ENCODE measurements at regions not wholly inside any gene's neighbourhood (a gene's known extent, or its start where the extent isn't known, plus 50 kb on each side); places are given as distances from the start of the nearest gene placed in this dataset.

DNA sequence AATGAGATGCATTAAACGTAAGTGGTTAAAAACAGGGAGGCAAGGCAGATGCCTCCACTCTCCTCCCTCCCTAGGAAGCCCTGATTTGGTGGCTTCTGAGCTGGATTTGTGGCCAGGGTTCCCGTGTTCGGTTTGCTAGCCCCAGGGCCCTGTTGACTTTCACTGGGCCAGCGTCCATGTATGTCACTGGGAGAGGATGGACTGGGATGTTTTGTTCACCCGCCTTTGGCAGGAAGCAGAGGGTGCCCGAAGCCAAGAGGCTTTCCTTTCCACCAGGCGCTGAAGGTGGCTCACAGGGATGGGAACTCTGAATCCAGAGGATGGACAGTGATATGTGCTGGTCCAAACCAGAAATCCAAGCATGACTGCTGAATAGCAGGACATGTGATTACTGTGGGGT is 146.6 kb downstream of the CSNK2A3 start:
- H3K9ac ChIP-seq (replicated peaks in 1 of 4; ENCODE audit: extremely low read depth in 1 of 4, low read depth in 3 of 4, low read length in 3 of 4): no peak overlapping the region
- H3K4me3 ChIP-seq (ENCODE audit: extremely low read depth in 1 of 4, insufficient read depth in 2 of 4, low read depth in 3 of 4, low read length in 4 of 4): no peak overlapping the region
- H3K27me3 ChIP-seq (replicated peaks in 1 of 4; ENCODE audit: control insufficient read depth in 3 of 4, extremely low read depth in 1 of 4, insufficient read depth in 3 of 4, low read length in 3 of 4): no peaks in the 10 kb centered on the region
- no peak for DNase-seq (ENCODE audit: low read depth in 1 of 2, low spot score in 2 of 2)
- no peaks in the 10 kb centered on the region for H4K20me1 ChIP-seq (replicated peaks in 1 of 2; ENCODE audit: control insufficient read depth in 1 of 2, insufficient read depth in 2 of 2, low read length in 2 of 2)
- H3K23ac ChIP-seq (ENCODE audit: insufficient read length): no peak overlapping the region
- 90% methylated on average over 7 of the region's 7 CpGs; no CpG with 5 or more reads in 1 of the 2 experiments for WGBS, 2 experiments (ENCODE audit: extremely low coverage in 1 of 2, insufficient coverage in 1 of 2, insufficient read length in 1 of 2, insufficient replicate concordance in 2 of 2, low coverage in 1 of 2, low lambda C conversion rate in 2 of 2, missing lambda C conversion rate in 1 of 2)
- H2AK5ac ChIP-seq (ENCODE audit: low read depth, low read length): no peak overlapping the region
- no peak overlapping the region for H2BK5ac ChIP-seq (ENCODE audit: low read depth, low read length)
- H4K5ac ChIP-seq (ENCODE audit: insufficient read length, low read depth, low read length): no peak overlapping the region
- H2AFZ ChIP-seq (ENCODE audit: low read length): no peak overlapping the region
- H3K4ac ChIP-seq (replicated peaks; ENCODE audit: insufficient read length, low read depth, low read length): no peak overlapping the region
- H3K14ac ChIP-seq (ENCODE audit: insufficient read length): no peak overlapping the region
- H3K56ac ChIP-seq (replicated peaks; ENCODE audit: insufficient read length, low read depth, low read length): no peak overlapping the region
- H2BK120ac ChIP-seq (replicated peaks; ENCODE audit: low read depth, low read length): no peak overlapping the region
- no peak for FAIRE-seq
- no peak overlapping the region for H2BK15ac ChIP-seq (ENCODE audit: low read length)
- H2BK12ac ChIP-seq (ENCODE audit: low read depth, low read length): no peak overlapping the region
- no peak overlapping the region for H3K18ac ChIP-seq (ENCODE audit: extremely low read depth, low read length)
- no peak for TF ChIP-seq SAP30 (IDR thresholded peaks at IDR 0.05; ENCODE audit: insufficient read depth, insufficient replicate concordance, low read length)
- TF ChIP-seq SP4 (IDR thresholded peaks at IDR 0.05; ENCODE audit: low read length): no peak
- TF ChIP-seq EGR1 (IDR thresholded peaks at IDR 0.05; ENCODE audit: borderline replicate concordance, low read depth, low read length): no peak
- no peak for TF ChIP-seq NRF1 (IDR thresholded peaks at IDR 0.05; ENCODE audit: low read depth, low read length)
- no peak for TF ChIP-seq RXRA (IDR thresholded peaks at IDR 0.05; ENCODE audit: insufficient read depth, low read depth, low read length)
- TF ChIP-seq BRCA1 (IDR thresholded peaks at IDR 0.05; ENCODE audit: low read depth, low read length): no peak
- TF ChIP-seq, protein P1, sequence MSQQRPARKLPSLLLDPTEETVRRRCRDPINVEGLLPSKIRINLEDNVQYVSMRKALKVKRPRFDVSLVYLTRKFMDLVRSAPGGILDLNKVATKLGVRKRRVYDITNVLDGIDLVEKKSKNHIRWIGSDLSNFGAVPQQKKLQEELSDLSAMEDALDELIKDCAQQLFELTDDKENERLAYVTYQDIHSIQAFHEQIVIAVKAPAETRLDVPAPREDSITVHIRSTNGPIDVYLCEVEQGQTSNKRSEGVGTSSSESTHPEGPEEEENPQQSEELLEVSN (IDR thresholded peaks at IDR 0.05): no peak
- no peak for TF ChIP-seq ASH2L (IDR thresholded peaks at IDR 0.05; ENCODE audit: low read length)
- no peak for TF ChIP-seq ZNF274 (IDR thresholded peaks at IDR 0.05; ENCODE audit: borderline replicate concordance, extremely low read depth, low read length)
- TF ChIP-seq POLR2AphosphoS5 (IDR thresholded peaks at IDR 0.05; ENCODE audit: low read depth, low read length): no peak
- no peak for TF ChIP-seq RNF2 (IDR thresholded peaks at IDR 0.05; ENCODE audit: borderline replicate concordance, low read depth, low read length, missing control alignments, poor library complexity, severe bottlenecking)
- no peak for TF ChIP-seq SIX5 (IDR thresholded peaks at IDR 0.05; ENCODE audit: low read depth, low read length)
- no peak for TF ChIP-seq HDAC2 (IDR thresholded peaks at IDR 0.05; ENCODE audit: borderline replicate concordance in 1 of 2, low read depth in 2 of 2, low read length in 2 of 2)
- no peak for TF ChIP-seq HDAC6 (IDR thresholded peaks at IDR 0.05; ENCODE audit: low read depth, low read length)
- TF ChIP-seq SIRT6 (IDR thresholded peaks at IDR 0.05; ENCODE audit: low read length): no peak
- H3K79me1 ChIP-seq (ENCODE audit: low read depth, low read length): no peaks in the 10 kb centered on the region
- H3K4me1 ChIP-seq (replicated peaks in 1 of 4; ENCODE audit: control insufficient read depth in 3 of 4, insufficient read depth in 4 of 4, low read length in 3 of 4): no peaks in the 10 kb centered on the region
- no peaks in the 10 kb centered on the region for H3K79me2 ChIP-seq (ENCODE audit: control insufficient read depth in 1 of 2, insufficient read depth in 2 of 2, low read length in 2 of 2)
- H3K23me2 ChIP-seq (ENCODE audit: low read depth, low read length): no peaks in the 10 kb centered on the region
- no peak overlapping the region for H2BK20ac ChIP-seq (ENCODE audit: low read length)
- H4K8ac ChIP-seq (ENCODE audit: extremely low read depth, insufficient read depth, low read length): no peak overlapping the region
- H4K91ac ChIP-seq (replicated peaks; ENCODE audit: insufficient read length, low read length): no peak overlapping the region
- no peak overlapping the region for H3K27ac ChIP-seq (ENCODE audit: low read depth, low read length)
- ChIA-PET POLR2A (ENCODE audit: partially characterized antibody) (no interaction called here), CTCF (ENCODE audit: partially characterized antibody) (interaction anchor here (1.3 to 1.9 kb wide), 4 partner anchors 51 to 178 kb away, joined by 3 to 4 read pairs (median 4); no protein-coding TSS in a partner anchor)
- H3K4me2 ChIP-seq (ENCODE audit: insufficient read depth in 1 of 2, low read depth in 2 of 2, low read length in 2 of 2): no peak overlapping the region
- H3K36me3 ChIP-seq (ENCODE audit: control insufficient read depth in 2 of 4, insufficient read depth in 4 of 4, low read length in 3 of 4): no peaks in the 10 kb centered on the region
- H3K9me3 ChIP-seq (ENCODE audit: insufficient read depth in 2 of 2, low read depth in 1 of 2, low read length in 1 of 2): peaks cover 2 to 3% of the 10 kb centered on the region in 2 experiments; a peak in 2 of 4 replicates

Measured in H1 (cell line).